ENCODE measurements at regions not wholly inside any gene's neighbourhood (a gene's known extent, or its start where the extent isn't known, plus 50 kb on each side); places are given as distances from the start of the nearest gene placed in this dataset.

- TF ChIP-seq ZC3H10 (CRISPR knock-in tag; IDR thresholded peaks at IDR 0.05) (no peak), PATZ1 (CRISPR knock-in tag; IDR thresholded peaks at IDR 0.05; ENCODE audit: borderline replicate concordance) (no peak), ARNTL (CRISPR knock-in tag; IDR thresholded peaks at IDR 0.05; ENCODE audit: borderline replicate concordance, low read depth) (no peak), TSHZ2 (CRISPR knock-in tag; IDR thresholded peaks at IDR 0.05) (no peak), GLIS3 (CRISPR knock-in tag; IDR thresholded peaks at IDR 0.05) (no peak), CREB5 (CRISPR knock-in tag; IDR thresholded peaks at IDR 0.05; ENCODE audit: low read depth) (no peak), SNAI2 (CRISPR knock-in tag; IDR thresholded peaks at IDR 0.05) (no peak), ESRRG (CRISPR knock-in tag; IDR thresholded peaks at IDR 0.05) (no peak)
Measured at GRCh38 chr1:57512386-57512785, 88.5 kb upstream of the DAB1 start.
